Activated CD8-positive, alpha-beta memory T cell treated with anti-CD3 and anti-CD28 coated beads for 1 hour (primary cell): ENCODE measurements at regions not wholly inside any gene's neighbourhood (a gene's known extent, or its start where the extent isn't known, plus 50 kb on each side); places are given as distances from the start of the nearest gene placed in this dataset.

Experiments used
- DNase-seq, 2 donors: peaks; one replicate each; pipeline ENCODE4 v3.0.0-alpha.2; 2020; ENCODE audit warnings: low read depth in 1 of 2; ENCODE audit errors: extremely low read depth in 1 of 2

DNA sequence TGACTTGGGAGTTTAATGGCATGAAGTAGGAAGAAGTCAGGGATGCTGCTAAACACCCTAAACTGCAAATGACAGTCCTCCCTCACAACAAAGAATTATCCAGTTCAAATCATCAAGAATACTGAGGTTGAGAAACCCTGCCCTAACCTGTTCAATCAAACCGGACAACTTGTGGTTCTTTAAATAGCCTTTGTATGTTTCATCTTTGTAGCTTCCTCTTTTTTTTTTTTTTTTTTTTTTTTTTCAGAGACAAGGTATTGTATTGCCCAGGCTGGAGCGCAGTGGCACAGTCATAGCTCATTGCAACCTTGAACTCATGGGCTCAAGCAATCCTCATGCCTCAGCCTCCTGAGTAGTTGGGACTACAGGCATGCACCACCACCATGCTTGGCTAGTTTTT is 52.5 kb upstream of the TTC29 start:
- DNase-seq = no peak

DNA sequence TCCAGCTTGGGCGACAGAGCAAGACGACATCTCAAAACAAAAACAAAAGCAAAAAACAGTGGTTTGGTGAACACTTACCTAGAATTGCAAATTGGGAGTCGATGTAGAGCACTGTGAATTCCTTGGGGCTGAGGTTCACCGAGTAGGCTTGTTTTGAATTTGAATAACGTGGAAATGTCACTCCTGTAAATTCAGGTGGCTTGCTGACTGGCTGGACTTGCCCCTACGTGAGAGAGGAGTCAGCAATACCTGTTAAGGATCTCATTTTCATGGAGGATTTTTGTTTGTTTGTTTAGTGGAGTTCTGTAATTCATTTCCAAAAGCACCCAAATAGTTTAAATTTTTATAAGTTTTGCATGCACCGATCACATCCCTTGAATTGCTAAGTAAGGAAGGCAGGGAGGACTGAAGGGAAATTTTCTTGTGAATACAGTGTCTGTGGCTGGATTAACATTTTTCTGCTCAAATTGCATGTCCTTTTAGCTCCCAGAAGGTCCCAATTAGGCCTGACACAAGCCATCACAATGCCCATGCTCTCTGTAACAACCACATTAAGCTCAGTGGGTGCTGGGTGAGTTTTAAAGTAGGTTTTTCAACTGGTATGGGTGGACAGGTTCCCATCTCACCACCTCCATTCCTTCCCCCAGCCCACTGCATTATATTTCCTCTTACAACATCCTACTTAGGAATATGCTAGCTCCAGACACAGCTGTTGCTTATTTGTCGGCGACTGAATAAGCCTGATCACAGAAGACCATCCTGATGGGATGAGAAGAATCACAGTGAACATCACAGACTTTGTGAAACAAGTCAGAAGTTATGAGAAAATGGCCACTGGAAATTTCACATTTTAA is 58.5 kb upstream of the TTC29 start:
- DNase-seq = no peak

DNA sequence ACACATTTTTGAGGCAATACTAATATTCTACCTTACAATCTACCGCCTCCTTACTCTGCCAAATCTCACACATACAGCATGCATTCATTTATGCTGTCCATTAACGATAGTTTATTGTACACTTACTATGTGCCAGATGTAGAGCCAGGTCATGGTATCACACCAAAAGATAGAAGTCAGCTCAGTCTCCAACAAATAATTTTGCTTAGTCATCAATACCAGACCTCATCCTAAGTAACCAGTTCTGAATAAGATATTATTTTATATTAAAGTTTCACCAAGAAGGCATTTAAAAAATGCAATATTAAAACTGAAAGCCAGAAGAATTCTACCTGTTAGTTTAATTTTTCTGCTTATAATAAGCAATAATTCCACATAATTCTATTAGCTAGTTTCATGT is 60.6 kb upstream of the TTC29 start:
- DNase-seq = no peak

DNA sequence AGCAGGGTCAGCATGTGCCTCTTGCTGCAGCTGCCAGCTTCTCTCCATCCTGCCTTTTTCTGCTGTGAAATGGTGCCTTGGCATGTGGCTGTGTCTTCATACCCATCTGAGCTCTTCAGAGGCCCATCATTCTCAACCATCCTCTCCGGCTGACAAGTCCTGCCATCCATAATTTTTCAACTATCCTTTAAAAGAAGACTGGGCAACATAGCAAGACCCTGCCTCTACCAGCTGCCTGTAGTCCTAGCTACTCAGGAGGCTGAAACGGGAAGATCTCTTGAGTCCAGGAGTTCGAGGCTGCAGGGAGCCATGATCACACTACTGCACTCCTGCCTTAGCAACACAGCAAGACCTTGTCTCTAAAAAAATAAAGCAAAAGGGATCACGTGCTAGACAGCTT is 64.2 kb upstream of the TTC29 start:
- no peak for DNase-seq

DNA sequence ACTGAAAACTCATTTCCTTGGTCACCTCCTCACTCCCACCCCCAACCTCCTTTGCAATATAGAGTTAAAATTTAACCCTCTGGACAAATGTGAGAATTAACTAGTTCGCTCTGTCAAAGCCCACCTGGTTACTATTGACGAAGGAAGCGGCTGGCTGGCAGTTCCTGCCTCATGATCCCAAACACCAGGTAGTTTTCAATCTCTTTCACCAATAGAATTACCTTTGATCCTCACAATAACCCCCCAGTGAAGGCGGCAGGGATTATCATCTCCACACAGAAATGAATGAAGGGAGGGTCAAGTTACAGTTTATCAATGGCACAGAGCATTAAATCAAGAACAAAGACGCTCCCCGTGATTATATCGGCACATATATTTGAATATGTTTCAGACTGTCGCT is 65.7 kb upstream of the TTC29 start:
- DNase-seq = no peak

DNA sequence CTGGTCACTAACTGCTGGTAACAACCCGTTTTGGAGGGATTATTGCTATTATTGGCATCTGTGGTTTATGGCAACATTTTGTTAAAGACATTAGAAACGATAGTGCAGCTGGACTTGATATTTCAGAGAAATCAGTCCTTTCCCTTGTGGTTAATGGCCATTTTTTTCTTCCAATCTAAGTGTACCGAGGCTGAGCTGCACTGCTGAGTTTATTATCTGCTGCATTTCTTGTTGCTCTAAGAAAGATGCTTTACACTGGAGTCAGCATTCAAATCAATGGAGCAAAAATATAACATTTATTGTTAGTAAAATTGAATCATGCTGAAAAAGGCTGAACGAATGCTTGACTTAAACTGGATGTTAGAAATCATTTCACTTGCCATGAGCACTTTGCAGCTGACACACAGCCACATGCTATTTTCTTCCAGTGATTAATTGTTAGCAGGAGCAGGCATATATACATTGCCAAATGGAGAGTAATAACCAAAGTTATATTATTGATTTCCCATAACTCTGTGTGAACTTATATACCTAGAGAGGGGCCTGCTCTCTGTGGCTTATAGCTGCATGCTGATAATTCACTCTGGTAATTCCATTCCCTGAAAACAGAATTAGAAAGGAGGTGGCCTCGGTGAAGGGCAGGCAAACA is 66.5 kb upstream of the TTC29 start:
- DNase-seq = no peak

DNA sequence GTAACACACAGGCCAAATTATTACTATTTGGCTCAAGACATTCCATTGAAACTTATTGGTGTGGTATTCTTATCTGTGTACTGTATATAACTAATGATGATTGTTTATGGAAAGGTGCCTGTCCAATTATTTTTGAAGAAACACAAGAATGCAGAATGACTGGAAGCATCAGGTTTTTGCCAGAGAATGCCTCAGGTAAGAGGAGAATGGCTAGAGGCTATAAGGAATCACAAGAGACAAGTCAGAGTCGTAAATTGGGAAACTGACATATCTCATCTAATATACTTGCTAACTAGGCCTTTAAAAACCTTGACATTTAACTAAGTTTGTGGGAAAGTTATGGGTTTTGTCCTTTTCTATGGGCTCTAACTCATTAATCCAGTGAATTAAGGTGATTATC is 69.3 kb upstream of the TTC29 start:
- DNase-seq = no peak

DNA sequence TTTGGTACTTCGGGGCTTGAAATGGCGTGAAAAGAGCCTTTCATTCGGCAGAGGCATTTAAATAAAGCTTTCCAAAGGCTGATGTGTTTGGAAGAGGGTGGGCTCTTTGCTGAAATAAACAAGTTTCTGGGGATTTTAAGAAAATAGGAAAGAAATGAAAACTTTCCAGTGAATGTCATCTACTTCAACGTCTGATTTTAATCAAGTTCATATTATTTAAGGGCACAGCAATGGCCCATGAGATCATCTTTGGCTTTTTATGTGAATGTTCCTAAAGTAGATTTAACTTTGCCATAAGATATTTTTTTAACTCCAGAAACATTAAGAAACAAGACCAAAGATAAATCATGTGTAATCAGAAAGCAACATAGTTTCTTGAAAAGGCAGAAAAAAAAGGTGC is 69.8 kb upstream of the TTC29 start:
- DNase-seq = no peak

DNA sequence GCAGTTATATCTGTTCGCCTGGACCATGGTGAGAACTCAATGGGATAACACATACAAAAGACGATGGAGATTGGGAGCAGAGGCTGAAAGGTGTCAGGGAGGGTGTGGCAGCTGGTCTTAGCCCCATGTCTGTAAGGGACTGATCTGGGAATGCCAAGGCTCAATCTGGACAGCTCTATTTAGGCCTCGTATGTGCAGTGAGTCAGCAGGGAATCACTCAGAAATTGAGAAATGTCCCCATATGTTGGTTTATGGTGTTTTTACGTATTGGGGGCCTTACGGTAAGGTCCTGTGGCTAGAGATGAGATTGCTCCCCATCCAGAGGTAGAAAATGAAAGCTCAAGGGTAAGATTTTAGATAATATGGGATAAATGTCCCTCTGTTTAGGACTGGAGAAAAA is 71.4 kb upstream of the TTC29 start:
- no peak for DNase-seq

DNA sequence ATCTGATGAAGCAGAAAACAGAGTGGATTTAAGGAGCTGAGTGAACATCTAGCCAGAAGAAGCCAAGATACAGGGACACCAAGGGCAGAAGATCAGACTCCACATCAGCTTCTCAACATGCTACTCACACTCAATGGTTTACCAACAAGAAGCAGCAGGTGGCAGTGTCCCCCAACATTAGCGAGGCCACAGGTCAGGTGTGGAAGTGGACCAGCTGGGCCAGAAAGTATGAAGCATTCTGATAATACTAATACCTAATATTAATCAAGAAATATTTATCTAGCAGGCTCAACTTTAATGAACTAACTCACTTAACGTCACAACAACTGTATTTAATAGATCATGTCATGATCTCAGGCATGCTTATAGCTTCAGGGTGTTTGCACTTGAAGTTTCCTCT is 73.4 kb upstream of the TTC29 start:
- DNase-seq = peak in 1 of 2 donors; percentile 5

DNA sequence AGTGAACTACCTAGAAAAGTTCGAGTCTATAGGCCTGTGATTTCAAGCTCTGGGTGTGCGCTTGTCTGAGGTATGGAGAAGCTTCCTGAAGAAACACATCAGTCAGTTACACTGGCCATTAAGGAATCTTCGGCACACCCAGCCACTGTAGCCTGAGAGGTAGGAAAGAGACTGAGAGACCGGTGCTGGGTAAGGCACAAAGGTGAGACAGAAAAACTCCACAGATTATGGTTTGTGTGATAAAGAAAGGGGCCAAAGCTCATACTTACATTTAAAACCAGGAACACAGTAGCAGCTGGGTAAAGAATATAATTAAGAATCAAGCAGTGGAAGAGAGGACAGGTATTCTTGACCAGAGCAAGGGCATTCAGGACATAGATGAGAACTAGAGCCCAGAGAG is 74.8 kb upstream of the TTC29 start:
- DNase-seq = no peak

DNA sequence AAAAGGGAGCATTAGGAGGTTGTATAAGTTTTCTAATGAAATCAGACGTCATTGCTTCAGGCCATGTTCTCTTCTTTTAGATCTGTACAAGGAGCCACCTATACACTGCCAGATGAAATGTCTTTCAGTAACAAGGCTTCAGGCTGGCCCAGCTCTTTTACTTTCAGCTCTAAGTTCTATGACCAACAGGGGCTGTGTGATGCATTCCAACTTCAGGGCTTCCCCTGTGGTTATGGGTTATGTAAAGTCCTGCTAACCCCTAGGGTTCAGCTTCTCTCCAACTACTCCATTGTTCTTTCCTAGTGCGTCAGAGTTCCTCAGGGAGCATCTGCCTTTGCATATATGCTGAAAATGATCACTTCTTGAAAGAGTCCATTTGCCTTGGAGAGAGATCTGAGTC is 79.4 kb upstream of the TTC29 start:
- no peak for DNase-seq

DNA sequence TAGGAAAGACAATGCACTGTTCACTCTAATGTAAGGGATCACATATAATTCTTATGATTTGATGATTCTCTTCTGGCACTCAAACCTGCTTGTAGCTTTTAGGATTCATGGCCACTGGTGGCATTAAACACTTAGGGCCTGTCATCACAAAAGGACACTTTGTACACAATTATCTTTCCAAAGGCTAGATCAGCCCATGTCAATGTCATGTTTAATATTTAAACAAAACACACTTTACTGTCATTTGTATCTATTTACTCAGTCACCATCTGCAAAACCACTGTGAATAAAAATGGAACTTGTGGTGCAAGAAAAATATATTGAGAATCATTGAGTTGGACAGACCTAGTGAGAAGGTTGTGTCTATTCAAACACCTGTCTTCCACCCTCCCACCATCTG is 83.6 kb upstream of the TTC29 start:
- no peak for DNase-seq

DNA sequence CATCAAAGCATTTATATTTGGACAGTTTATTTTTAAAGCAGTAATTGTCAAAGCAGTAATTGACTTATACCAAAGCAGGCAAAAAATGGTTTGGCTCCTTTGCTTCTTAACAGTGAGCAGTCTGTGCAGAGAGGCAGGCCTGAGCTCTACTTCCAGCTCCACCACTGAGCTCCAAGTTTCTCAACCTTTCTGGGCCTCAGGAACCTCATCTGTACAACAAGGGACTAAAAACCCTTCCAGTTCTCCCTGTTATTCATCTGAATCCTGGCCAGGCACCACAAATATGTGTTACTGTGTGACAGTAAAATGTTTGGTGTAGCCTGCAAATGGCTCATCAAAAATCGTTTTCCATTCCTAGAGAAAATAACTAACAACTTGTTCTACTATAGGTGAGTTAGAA is 88.7 kb upstream of the TTC29 start:
- no peak for DNase-seq

DNA sequence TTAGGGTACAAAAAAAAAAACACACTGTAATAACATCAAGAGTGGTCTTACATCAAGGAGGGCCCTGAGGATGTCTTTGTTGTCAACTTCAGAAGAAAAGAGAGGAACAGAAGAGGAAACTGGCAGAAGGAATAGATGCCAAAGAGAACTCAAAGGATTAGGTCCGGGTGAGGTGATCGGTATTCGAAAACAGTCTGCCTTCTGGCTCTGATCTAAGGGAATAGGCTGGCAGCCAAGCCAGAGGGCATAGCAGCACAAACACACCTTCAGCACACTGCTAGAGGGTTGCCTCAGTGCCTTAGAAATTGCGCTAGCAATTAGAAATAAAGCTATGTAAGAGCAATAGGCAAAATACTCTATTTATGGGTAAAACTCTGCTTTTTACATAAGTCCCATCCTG is 91.4 kb upstream of the TTC29 start:
- no peak for DNase-seq

DNA sequence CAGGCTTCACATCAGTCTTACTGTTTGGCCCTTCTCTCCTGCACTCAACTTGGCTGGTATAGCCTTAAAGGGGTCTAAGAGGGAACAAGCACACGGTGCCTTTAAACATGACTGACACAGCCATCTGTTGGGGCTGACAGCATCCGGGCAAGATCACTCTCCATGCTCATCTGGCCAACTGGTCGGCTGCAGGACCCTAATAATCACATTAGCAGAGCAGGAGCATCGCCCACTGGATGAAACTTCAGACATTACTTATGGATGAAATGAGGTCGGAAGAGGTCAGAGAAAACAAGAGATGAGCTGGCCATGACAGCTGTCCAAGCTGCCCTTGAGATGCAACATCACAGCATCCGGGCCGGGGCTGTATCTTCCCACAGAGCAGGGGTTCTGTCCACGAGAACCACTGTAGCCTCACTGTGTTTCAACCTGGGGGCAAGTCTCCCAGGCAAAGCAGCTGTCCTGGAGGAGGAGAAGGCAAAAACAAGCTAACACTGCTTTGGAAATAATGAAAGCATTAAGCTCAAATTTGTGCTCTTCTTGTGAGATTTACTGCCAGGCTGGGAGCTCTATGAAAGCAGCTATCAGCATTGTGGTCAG is 94.4 kb upstream of the TTC29 start:
- no peak for DNase-seq

DNA sequence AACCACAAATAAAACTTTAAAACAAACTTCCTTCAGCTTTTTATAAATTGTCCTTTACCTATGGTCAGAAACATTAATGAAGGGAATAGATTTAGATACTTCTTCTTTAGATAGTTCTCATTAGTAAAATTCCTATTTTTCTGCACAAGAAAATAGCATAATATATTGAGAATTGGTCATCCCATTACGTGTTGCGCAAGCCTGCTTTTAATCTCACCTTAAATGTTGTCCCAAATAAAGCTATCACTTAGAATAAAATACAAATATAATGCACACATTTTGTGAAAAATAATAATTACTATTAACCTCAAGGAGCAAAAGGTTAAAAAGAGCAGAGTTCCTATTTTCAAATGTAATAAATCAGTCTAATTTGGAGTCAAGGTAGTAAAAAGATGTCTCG is 95.2 kb upstream of the TTC29 start:
- DNase-seq = no peak

DNA sequence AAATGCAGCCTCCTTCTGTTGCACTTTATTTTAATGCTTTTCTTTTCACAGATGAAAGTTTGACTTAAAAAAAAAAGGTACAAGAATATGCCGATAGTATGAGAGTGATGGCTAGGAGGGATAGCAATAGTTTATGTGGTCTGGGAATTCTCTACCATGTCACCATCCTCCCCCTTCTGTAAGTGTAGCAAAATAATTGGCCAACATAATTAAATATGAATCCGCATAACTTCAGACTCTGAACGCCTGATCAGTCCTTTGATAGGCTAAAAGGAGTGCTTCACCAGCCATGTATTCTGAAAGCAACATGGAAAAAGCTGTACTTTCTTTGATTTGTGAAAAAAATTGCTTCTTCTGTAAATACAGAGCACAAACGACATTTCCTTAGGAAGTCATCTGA is 95.7 kb upstream of the TTC29 start:
- no peak for DNase-seq

DNA sequence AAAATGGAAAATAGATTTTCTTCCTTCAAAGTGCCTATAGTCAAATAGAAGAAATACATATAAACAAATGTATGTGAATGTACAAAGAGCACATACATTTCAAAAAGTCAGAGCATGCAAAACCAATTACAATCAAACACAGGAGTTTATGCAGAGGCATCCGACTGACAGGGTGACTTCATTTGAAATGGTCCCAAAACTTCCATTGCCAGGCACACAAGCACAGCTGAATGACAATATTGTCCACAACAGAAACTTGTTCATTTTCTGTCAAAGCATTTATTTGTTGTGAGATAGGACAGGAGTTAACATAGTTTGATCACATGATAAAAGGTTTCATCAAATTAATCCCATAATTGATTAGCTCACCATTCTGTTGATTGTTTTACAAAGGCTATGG is 96.4 kb upstream of the TTC29 start:
- DNase-seq = no peak

DNA sequence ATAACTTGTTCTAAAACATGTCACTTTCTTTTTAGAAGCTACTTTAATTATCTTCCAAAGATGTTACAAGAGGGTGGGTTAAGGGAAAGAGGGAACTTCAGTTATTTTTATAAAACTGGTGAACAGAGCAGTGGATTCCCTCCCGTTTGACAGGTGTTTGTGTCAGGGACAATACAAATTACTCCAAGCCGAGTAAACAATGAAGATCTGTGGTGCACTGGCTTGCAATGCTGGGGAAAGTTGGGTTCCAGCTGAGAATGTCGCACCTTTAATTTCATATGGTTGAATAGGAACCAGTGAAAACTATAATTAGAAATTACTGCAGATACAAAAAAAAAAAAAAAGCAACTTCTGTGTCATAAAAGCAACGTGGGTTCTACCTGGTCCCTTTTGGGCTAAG is 98.6 kb upstream of the TTC29 start:
- DNase-seq = no peak

DNA sequence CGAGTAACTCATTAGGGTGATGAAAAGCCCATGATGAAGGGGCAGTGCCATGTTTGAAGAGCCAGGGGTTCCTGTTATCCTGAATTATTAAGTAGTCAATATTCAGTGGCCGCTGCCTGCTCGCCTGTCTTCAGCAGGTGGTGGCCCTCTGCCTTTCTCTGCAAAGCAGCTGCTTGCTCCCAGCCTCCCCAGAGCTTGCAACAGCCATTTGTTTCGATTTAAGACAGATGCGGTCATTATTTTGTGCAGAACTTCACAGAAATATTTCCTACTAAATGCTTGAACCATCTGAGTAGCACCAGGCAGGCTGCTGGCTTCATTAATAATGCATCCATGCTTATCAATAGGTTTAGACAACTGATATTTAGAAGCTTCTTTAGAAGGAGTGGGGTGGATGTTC is 104.3 kb upstream of the TTC29 start:
- no peak for DNase-seq

DNA sequence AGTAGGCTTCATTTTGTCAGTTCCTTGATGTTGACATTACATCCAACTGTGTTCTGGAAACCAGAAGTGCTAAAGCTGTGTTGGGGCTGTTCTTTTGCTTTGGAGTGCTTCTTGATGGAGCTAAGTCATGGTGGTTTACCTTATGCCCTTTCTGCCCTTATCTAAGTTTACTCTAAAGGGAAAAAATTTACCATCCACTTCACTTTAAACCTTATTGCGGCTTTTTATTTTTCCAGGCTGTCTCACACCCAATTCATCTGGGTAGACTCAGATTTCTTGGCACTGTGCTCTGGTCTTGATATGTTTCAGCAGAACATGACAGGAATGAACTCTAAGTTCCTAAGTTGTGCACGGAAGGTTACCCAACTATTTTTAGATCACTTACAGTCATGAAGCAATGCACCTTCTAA is 104.7 kb upstream of the TTC29 start:
- no peak for DNase-seq
